Keratinocyte (primary cell): ENCODE measurements at regions not wholly inside any gene's neighbourhood (a gene's known extent, or its start where the extent isn't known, plus 50 kb on each side); places are given as distances from the start of the nearest gene placed in this dataset.

Experiments
- DNase-seq: peaks from one replicate; pipeline ENCODE4 v3.0.0-alpha.2; 2011; ENCODE audit warnings: low read depth, missing footprints, low spot score
- FAIRE-seq: peaks from 2 replicates; lab custom pipeline; 2011; peaks lifted over from hg19 to GRCh38; lab: Jason Lieb, UNC
- H2AFZ ChIP-seq: 2 replicates; pipeline ENCODE4 v1.6.0; 2012; ENCODE audit warnings: low read length, control low read depth, inconsistent platforms; ENCODE audit not compliant: control insufficient read depth
- H3K27ac ChIP-seq: 2 replicates; pipeline ENCODE4 v1.5.1; 2011; ENCODE audit warnings: low read length; ENCODE audit not compliant: control insufficient read depth, insufficient read depth
- H3K27me3 ChIP-seq: 3 replicates; pipeline ENCODE4 v1.6.0; 2011; ENCODE audit warnings: low read length; ENCODE audit not compliant: control insufficient read depth, insufficient read depth; ENCODE audit errors: extremely low read depth
- H3K36me3 ChIP-seq, 2 experiments: 2 replicates in 1 of 2; 3 replicates in 1 of 2; pipeline ENCODE4 v1.5.1; 2011; ENCODE audit warnings: low read length in 2 of 2, mild to moderate bottlenecking in 1 of 2; ENCODE audit not compliant: control insufficient read depth in 2 of 2, insufficient read depth in 2 of 2; ENCODE audit errors: extremely low read depth in 1 of 2
- H3K4me1 ChIP-seq: 3 replicates; pipeline ENCODE4 v1.5.1; 2011; ENCODE audit warnings: low read length; ENCODE audit not compliant: control insufficient read depth, insufficient read depth; ENCODE audit errors: extremely low read depth
- H3K4me2 ChIP-seq: 3 replicates; pipeline ENCODE4 v1.6.0; 2011; ENCODE audit warnings: low read depth, low read length; ENCODE audit not compliant: control insufficient read depth, insufficient read depth; ENCODE audit errors: extremely low read depth
- H3K4me3 ChIP-seq, 3 experiments: fragments of 200-600 bp in 1 of 3; sonication (generic) in 1 of 3; 2 replicates in 2 of 3; 3 replicates in 1 of 3; pipeline ENCODE4 v1.5.1; 2011 to 2016; ENCODE audit warnings: low read length in 3 of 3, mild to moderate bottlenecking in 3 of 3, control low read depth in 2 of 3, inconsistent platforms in 1 of 3, low read depth in 1 of 3, mixed read lengths in 1 of 3, mixed run types in 1 of 3, moderate library complexity in 1 of 3; ENCODE audit not compliant: control insufficient read depth in 2 of 3, insufficient read depth in 2 of 3; ENCODE audit errors: extremely low read depth in 1 of 3
- H3K79me2 ChIP-seq: 2 replicates; pipeline ENCODE4 v1.6.0; 2012; ENCODE audit warnings: low read length; ENCODE audit not compliant: control insufficient read depth, insufficient read depth
- H3K9ac ChIP-seq: 3 replicates; pipeline ENCODE4 v1.6.0; 2011; ENCODE audit warnings: low read length; ENCODE audit not compliant: control insufficient read depth, insufficient read depth; ENCODE audit errors: extremely low read depth
- H3K9me1 ChIP-seq: 3 replicates; pipeline ENCODE4 v1.6.0; 2011; ENCODE audit warnings: low read length; ENCODE audit not compliant: control insufficient read depth, insufficient read depth; ENCODE audit errors: extremely low read depth
- H3K9me3 ChIP-seq: 2 replicates; pipeline ENCODE4 v1.5.1; 2012; ENCODE audit warnings: low read depth, low read length; ENCODE audit not compliant: control insufficient read depth
- H4K20me1 ChIP-seq: 3 replicates; pipeline ENCODE4 v1.6.0; 2011; ENCODE audit warnings: low read length; ENCODE audit not compliant: control insufficient read depth, insufficient read depth; ENCODE audit errors: extremely low read depth
- CTCF ChIP-seq, 3 experiments: IDR thresholded peaks in 1 of 3; conservative IDR thresholded peaks in 1 of 3; optimal IDR thresholded peaks in 1 of 3; 2 replicates in 2 of 3; 3 replicates in 1 of 3; pipeline versions ENCODE3 to v1.5.1; 2011; ENCODE audit warnings: low read length in 3 of 3, mild to moderate bottlenecking in 3 of 3, moderate library complexity in 2 of 3, control low read depth in 1 of 3, inconsistent platforms in 1 of 3; ENCODE audit not compliant: insufficient read depth in 2 of 3; ENCODE audit errors: extremely low read depth in 1 of 3
- EZH2 ChIP-seq: IDR thresholded peaks from one replicate; pipeline ENCODE4 v1.6.1; 2012; ENCODE audit warnings: inconsistent platforms, mild to moderate bottlenecking, low read length, moderate library complexity
- dilution Hi-C: fragments of 300-500 bp; cut with MboI; formaldehyde crosslinking; loops from one replicate; pipeline ENCODE4 v1.7.0; 2020; ENCODE audit warnings: low sequenced_read_pairs; ENCODE audit not compliant: extremely low pct_ligation_motif_present

- no peaks in the 10 kb centered on the region for H3K27me3 ChIP-seq
- peaks cover 17% of the 10 kb centered on the region for H3K9me3 ChIP-seq
- TF ChIP-seq CTCF (optimal IDR thresholded peaks at IDR 0.05 in 1 of 3, IDR thresholded peaks at IDR 0.05 in 1 of 3, conservative IDR thresholded peaks at IDR 0.05 in 1 of 3; ENCODE audit: extremely low read depth in 1 of 3, insufficient read depth in 2 of 3, low read length in 3 of 3) (no peak), EZH2 (no peak)
- no peak overlapping the region for H3K9ac ChIP-seq
- no peak for FAIRE-seq
- H3K79me2 ChIP-seq: no peaks in the 10 kb centered on the region
- no peaks in the 10 kb centered on the region for H3K36me3 ChIP-seq
- no peak overlapping the region for H3K4me3 ChIP-seq
- dilution Hi-C loops: no loop called here
- DNase-seq: no peak
- H4K20me1 ChIP-seq: no peaks in the 10 kb centered on the region
- H3K27ac ChIP-seq: no peak overlapping the region
- H3K4me1 ChIP-seq: no peaks in the 10 kb centered on the region
- no peak overlapping the region for H3K4me2 ChIP-seq
- H2AFZ ChIP-seq: no peak overlapping the region
- no peaks in the 10 kb centered on the region for H3K9me1 ChIP-seq
Measured at GRCh38 chr14:101369194-101369915, 191.9 kb upstream of the DIO3 start.

DNA sequence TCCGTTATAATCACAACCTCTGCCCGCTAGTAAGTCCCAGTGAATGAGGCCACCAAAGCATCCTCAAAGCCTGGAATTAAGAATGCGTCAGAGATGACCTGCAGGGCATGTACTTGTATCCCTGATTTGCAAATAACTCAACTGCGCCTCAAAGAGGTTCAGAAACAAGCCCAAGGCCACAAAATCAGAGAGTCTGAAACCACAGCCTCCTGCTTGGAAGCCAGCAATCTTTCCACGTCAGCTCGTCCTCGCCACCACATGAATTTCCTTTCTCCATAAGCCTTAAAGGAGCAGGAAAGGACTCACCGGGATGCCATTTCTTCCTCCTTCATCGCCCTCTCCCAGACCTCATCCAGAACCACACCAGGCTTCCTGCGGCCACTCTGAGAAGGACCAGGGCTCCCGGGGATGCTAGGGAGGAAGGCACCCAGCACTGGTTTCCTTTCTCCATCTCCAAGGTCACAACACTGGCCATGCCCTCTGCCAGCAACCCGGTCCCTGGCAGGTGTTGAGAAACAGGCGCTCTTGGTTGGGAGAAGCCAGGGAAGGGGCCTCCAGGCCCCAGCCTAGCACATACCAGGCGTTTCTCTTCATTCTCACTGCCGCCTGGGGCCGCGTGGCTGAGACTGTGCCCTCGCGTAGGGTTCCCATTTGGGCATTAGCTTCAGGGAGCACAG, 191.2 kb upstream of the DIO3 start:
- no peak overlapping the region for H3K27ac ChIP-seq
- TF ChIP-seq CTCF (optimal IDR thresholded peaks at IDR 0.05 in 1 of 3, IDR thresholded peaks at IDR 0.05 in 1 of 3, conservative IDR thresholded peaks at IDR 0.05 in 1 of 3; ENCODE audit: extremely low read depth in 1 of 3, insufficient read depth in 2 of 3, low read length in 3 of 3) (no peak), EZH2 (no peak)
- H3K9me3 ChIP-seq: peaks cover 17% of the 10 kb centered on the region
- H3K9ac ChIP-seq: no peak overlapping the region
- FAIRE-seq: no peak
- dilution Hi-C loops: no loop called here
- H3K4me2 ChIP-seq: no peak overlapping the region
- H2AFZ ChIP-seq: no peak overlapping the region
- H3K4me3 ChIP-seq: no peak overlapping the region
- H4K20me1 ChIP-seq: no peaks in the 10 kb centered on the region
- no peaks in the 10 kb centered on the region for H3K79me2 ChIP-seq
- H3K27me3 ChIP-seq: no peaks in the 10 kb centered on the region
- no peak for DNase-seq
- no peaks in the 10 kb centered on the region for H3K36me3 ChIP-seq
- no peaks in the 10 kb centered on the region for H3K9me1 ChIP-seq
- H3K4me1 ChIP-seq: no peaks in the 10 kb centered on the region
